ENCODE measurements at regions not wholly inside any gene's neighbourhood (a gene's known extent, or its start where the extent isn't known, plus 50 kb on each side); places are given as distances from the start of the nearest gene placed in this dataset.
"Not testable (repeated sequence)": the region's sequence is repeated elsewhere in the genome, so short reads cannot be mapped to it uniquely, and the experiment has no call there.

GRCh38 chr4:66430856-66431255 is 760.6 kb upstream of the EPHA5 start:
- peak; percentile 13 to 15 for DNase-seq (ENCODE audit: low read depth in 2 of 2)

GRCh38 chr4:66429276-66429675 is 759.0 kb upstream of the EPHA5 start:
- no peak for DNase-seq (ENCODE audit: low read depth in 2 of 2)

GRCh38 chr4:66416425-66416824 is 746.1 kb upstream of the EPHA5 start:
- DNase-seq (ENCODE audit: low read depth in 2 of 2): no peak

DNA sequence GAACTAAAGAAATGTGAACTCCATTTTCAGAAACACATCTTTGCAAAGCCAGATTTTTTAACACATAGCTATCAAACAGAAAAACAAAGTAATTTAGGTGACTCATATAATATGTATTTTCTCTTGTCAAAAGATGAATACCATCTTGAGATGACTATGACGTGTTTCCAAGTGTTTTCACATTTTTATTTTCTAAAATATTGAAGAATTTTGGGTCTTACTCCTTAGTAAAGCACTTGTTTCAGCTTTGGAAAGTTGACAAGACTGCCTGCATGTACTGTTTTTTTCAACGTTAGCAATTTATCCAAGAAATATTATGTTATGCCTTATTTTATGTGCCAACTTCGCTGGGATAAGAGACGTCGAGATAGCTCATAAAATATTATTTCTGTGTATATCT is 733.9 kb upstream of the EPHA5 start:
- DNase-seq (ENCODE audit: low read depth in 2 of 2): no peak

GRCh38 chr4:66376921-66377320 is 706.6 kb upstream of the EPHA5 start:
- DNase-seq (ENCODE audit: low read depth in 2 of 2): no peak

- DNase-seq (ENCODE audit: low read depth in 2 of 2): no peak
Measured at GRCh38 chr4:66376396-66376795, 706.1 kb upstream of the EPHA5 start.

DNA sequence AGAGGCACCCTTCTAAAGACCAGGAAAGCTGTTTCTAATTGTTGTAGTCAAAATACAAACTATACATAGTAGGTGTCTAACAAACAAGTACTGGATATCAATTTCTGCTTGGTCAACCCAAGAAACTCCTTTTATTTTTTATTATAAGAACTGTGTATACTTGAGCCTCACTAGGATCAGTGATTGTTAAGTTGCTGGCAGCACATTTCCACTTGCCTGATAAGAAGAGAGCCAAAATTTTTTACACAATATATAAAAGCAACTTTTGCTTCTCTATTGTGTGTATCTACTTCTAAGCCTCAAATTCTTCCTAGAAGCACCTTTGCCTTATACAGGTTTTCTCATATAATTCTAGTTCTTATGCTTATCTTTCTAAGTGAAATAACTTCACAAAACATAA is 703.0 kb upstream of the EPHA5 start:
- DNase-seq (ENCODE audit: low read depth in 2 of 2): no peak

DNA sequence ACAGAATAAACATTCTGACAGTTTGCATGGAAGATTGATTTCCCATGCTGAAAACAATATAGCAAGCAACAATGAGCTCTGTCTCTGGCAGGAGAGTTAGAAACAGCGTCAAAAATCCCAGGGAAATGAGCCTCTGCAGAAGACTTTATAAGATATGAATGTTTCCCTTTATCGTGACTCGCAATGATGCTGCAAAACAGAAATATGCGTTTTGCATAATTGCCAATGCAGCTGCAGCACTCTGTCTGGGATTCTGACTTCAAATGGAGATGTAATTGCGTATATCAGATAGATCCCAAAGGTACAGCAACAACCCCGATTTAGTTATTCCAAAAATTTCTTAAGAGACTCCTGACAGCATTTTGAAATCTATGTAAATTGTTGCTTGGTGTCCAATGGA is 702.4 kb upstream of the EPHA5 start:
- DNase-seq (ENCODE audit: low read depth in 2 of 2): peak; percentile 2 to 5

DNA sequence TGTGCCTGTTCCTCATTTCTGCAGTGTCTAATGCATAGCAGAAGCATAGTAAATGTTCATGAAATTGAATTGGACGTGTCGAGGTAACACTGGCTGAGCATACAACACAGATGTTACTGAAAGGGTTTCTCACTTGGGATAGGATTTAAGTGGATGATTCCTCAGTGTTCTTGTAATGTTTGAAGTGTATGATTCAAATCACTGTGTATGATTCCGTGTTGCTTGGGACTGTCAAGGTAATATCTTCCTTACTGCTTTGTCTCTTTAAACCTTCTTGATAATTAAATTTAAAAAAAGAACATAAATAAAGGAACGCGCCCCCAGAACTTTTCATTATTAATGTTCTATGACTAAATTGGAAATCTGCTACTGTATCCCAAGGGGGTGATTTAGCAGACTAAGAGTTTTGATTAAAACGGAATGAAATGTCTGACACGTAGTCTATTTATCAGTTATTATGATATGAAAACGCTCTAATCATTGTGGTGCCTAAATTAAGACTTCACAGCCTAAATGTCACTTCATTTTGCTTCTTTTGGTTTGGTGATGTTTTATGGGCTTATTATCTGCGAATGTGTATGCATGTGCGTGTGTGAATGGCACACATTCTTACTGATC is 696.9 kb upstream of the EPHA5 start:
- no peak for DNase-seq (ENCODE audit: low read depth in 2 of 2)

DNA sequence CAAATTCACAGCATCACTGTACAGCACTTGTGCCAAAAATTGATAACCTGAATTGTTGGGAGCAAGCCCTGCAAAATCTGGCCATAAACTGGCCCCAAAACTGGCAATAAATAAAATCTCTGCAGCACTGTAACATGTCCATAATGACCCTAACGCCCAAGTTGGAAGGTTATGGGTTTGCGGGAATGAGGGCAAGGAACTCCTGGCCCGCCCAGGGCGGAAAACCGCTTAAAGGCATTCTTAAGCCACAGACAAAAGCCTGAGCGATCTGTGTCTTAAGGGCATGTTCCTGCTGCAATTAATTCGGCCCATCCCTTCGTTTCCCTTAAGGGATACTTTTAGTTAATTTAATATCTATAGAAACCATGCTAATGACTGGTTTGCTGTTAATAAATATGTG is 690.1 kb upstream of the EPHA5 start:
- not testable (repeated sequence) for DNase-seq (ENCODE audit: low read depth in 2 of 2)

- peak; percentile 2 to 15 for DNase-seq (ENCODE audit: low read depth in 2 of 2)
Measured at GRCh38 chr4:66357316-66357715, 687.0 kb upstream of the EPHA5 start.

GRCh38 chr4:66355328-66355727 is 685.0 kb upstream of the EPHA5 start:
- DNase-seq (ENCODE audit: low read depth in 2 of 2): no peak

DNA sequence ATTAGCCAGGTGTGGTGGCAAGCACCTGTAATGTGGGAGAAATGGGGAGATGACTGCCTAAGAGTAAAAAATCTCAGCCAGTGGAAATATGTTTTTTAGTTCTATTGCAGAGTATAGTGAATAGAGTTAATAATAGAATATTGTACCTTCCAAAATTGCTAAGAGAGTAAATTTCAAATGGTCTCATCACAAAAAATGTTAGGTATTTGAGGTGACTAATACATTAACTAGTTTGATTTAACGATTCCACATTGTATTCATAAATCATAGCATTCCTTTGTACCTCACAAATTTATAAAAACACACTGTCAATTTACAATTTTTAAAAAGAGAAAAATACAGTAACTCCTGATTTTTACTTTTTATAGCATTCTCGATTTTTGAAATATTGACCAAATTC is 681.5 kb upstream of the EPHA5 start:
- DNase-seq (ENCODE audit: low read depth in 2 of 2): no peak

- no peak for DNase-seq (ENCODE audit: low read depth in 2 of 2)
Measured at GRCh38 chr4:66340286-66340893, 670.1 kb upstream of the EPHA5 start.

- DNase-seq (ENCODE audit: low read depth in 2 of 2): no peak
Measured at GRCh38 chr4:66339007-66339406, 668.7 kb upstream of the EPHA5 start.

GRCh38 chr4:66331761-66332160 is 661.5 kb upstream of the EPHA5 start:
- DNase-seq (ENCODE audit: low read depth in 2 of 2): no peak

- no peak for DNase-seq (ENCODE audit: low read depth in 2 of 2)
Measured at GRCh38 chr4:66330125-66330524, 659.8 kb upstream of the EPHA5 start.

DNA sequence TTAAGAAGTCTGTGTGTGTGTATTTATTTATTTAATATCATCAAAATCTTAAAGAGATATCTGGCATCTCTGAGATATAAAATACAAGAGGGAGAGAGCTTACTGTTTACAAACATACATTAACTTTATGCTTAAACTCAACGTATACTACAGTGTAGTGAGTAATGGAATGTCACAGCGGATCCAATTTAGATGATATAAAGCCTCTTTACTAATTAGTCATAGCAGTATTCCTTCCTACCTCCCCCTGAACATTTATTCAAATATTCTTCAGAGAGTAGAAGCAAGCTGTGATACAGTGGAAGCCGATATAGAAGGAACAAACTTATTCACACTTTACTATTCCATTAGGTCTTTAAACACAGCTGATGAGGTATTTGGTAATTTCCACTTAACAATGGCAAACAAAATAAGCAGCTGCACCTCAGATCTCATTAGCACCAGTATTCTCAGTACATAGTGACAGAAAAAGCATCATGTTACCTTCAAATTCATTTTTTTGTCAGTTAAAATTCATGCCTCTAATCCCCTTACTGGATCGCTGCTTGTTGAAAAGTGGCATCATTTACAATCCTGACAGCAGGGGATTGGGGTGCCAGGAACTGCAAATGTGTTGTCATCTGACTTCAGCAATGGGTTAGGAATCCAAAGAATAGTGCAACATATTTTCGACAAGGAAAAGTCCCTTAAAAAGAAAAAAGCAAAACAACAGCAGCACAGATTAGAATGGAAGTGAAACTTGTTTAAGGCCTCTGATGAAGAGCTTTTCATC is 658.7 kb upstream of the EPHA5 start:
- no peak for DNase-seq (ENCODE audit: low read depth in 2 of 2)

GRCh38 chr4:66307641-66308438 is 637.6 kb upstream of the EPHA5 start:
- no peak for DNase-seq (ENCODE audit: low read depth in 2 of 2)

DNA sequence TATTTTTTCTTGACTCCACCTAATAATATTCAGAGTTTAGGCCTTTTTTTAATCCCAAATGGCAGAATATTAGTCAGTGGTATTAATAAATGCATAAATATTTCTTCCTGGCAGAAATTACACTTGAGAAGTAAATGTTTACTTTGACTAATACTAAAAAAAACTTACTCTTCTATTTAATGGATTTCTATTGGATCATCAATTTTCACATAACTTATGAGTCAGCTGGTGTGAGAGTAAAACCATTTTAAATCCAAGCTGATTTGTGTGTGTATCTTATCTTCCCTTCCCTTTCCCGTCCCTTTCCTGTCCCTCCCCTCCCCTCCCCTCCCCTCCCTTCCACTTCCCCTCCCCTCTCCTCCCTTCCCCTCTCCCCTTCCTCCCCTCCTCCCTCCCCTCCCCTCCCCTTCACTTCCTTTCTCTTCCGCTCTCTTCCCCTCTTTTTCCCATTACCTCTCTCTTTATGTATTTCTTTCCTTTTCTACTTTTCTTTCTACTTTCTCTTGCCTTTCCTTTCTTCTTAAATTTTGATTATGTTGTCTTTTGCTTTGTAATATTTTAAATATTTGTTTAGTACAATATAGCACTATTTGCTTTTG is 630.1 kb upstream of the EPHA5 start:
- DNase-seq (ENCODE audit: low read depth in 2 of 2): no peak

DNA sequence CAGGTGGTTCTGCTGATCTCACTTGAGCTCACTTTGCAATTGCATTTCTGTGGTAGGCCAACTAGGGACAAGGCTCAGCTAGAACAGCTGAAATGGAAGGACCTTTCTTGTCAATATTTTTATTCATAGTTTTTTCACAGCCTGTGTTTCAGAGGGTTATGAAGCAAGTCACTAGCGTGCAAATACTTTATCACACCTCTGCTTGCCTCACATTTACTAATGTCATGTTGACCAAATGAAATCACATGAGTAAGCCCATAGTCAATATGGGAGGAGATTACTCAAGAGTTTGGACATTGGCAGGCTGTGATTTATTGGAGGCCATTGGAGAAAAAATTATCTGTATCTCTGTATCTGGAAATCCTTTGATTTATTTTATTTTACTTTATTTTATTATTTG is 628.3 kb upstream of the EPHA5 start:
- DNase-seq (ENCODE audit: low read depth in 2 of 2): no peak

DNA sequence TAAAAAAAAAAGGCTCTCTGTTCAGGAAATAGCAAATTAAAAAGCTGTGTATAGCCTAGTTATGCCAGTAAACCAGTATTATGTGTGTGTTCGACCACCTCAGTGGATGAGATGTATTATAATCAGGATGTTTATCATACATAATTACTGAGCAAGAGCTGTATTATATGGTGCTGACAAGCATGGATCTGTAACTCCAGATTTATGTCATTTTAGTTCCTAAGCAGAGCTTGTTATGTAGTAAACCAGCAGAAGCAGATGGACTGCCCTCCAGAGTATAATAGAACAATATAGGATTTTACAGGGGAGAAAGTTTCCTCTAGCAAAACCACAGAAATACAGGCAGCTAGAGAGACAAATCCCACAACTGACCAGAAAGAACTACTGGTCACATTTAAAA is 627.4 kb upstream of the EPHA5 start:
- DNase-seq (ENCODE audit: low read depth in 2 of 2): no peak
